ENCODE measurements at regions not wholly inside any gene's neighbourhood (a gene's known extent, or its start where the extent isn't known, plus 50 kb on each side); places are given as distances from the start of the nearest gene placed in this dataset.
A peak's percentile ranks its signal among the peaks of the same experiment; 100 is the strongest.
"Not testable (repeated sequence)": the region's sequence is repeated elsewhere in the genome, so short reads cannot be mapped to it uniquely, and the experiment has no call there.

GRCh38 chr2:113551637-113552318 is 53.3 kb downstream of the FOXD4L1 start:
- DNase-seq = peak; percentile 66

- DNase-seq = not testable (repeated sequence)
Measured at GRCh38 chr2:113559820-113560219, 61.4 kb downstream of the FOXD4L1 start.

GRCh38 chr2:113562662-113563061 is 64.2 kb downstream of the FOXD4L1 start:
- DNase-seq = not testable (repeated sequence)

- DNase-seq = not testable (repeated sequence)
Measured at GRCh38 chr2:113566674-113567480, 60.2 kb upstream of the RABL2A start.

GRCh38 chr2:113567481-113567849 is 59.6 kb upstream of the RABL2A start:
- not testable (repeated sequence) for DNase-seq

GRCh38 chr2:113568231-113568630 is 58.8 kb upstream of the RABL2A start:
- DNase-seq = not testable (repeated sequence)

DNA sequence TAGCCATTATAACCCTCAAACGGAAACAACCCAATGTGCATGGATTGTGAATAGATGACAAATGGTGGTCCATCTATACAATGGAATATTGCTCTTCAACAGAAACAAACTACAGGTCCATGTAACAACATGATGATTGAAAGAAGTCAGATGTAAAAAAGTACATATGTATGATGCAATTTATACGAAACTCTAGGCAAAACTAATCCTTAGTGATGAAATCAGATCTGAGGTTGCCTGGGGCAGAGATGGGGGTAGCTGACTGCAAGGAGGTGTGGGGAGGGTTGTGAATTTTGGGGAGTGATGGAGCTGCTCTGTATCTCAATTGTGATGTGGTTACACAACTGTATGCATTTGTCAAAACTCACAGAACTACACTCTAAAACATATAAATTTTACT is 57.0 kb upstream of the RABL2A start:
- DNase-seq = not testable (repeated sequence)

DNA sequence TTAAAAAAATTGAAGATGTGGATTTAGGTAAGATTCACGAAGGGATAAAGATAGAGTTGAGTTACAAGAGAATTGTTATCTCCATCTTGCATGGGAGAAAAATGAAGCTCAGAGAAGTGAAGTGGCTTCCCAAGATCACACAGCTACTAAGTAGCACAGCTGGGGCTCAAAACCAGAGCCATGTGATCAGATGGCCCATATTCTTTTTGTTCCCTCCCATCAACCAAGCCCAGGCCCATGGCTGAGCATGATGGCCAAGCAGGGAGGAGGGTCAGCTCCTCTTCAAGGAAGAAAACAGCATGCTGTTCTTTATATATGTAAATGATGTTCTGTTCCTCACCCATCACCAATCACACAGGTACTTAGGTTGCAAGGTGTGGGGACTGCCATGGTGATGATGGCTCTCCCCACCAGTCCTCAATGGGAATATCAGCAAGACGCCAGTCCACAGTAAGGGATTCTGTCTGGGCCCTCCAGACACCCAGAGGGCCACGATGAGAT is 56.5 kb upstream of the RABL2A start:
- DNase-seq = not testable (repeated sequence)

- DNase-seq = not testable (repeated sequence)
Measured at GRCh38 chr2:113571482-113572068, 55.5 kb upstream of the RABL2A start.

- DNase-seq = not testable (repeated sequence)
Measured at GRCh38 chr2:113575721-113576120, 51.3 kb upstream of the RABL2A start.

DNA sequence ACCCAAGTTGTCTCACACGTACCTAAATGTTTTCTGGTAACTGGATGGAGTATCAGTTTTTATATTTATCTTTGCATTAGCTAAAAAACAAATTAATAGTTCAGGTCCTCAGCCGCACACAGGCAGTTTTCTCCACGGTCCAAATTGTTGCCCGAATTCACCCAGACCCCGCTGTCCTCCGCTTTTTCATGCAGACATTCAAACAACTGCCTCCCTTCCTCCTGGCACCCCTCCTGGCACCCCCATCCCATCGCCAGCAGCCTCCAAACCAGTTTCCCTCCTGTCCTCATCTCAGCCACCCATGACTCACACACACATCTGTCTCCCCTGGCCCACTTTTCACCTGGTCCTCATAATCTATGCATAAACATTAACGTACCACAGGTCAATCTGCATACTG is 50.7 kb upstream of the RABL2A start:
- DNase-seq = not testable (repeated sequence)

Data from RPMI8226 (cell line).